Heart left ventricle (tissue), 16 donors: ENCODE measurements at regions not wholly inside any gene's neighbourhood (a gene's known extent, or its start where the extent isn't known, plus 50 kb on each side); places are given as distances from the start of the nearest gene placed in this dataset.

Source experiments
- ATAC-seq, 4 donors: fragments of 200-7000 bp; cut with Tn5 transposase; one replicate each; pipeline ENCODE4 v1.9.1; 2020 to 2022; ENCODE audit warnings: moderate library complexity in 4 of 4, mild to moderate bottlenecking in 3 of 4, moderate number of reproducible peaks in 1 of 4
- DNase-seq, 5 donors: peaks; one replicate each; pipeline ENCODE4 v3.0.0-alpha.2; 2020
- H3K27ac ChIP-seq, 12 donors: fragments of 200-600 bp; sonication (generic) in 4 of 12; one replicate each; pipeline versions ENCODE4 v1.5.0 to v1.8.0; 2016 to 2022; ENCODE audit warnings: mild to moderate bottlenecking in 2 of 12
- H3K27me3 ChIP-seq, 9 donors: fragments of 200-600 bp; sonication (generic) in 2 of 9; one replicate each; pipeline versions ENCODE4 v1.5.1 to v1.8.0; 2016 to 2022; ENCODE audit warnings: mild to moderate bottlenecking in 3 of 9
- H3K36me3 ChIP-seq, 9 donors: fragments of 200-600 bp; sonication (generic) in 2 of 9; one replicate each; pipeline versions ENCODE4 v1.5.0 to v1.8.0; 2018 to 2022; ENCODE audit warnings: mild to moderate bottlenecking in 2 of 9
- H3K4me1 ChIP-seq, 12 donors: fragments of 200-600 bp; sonication (generic) in 4 of 12; one replicate each; pipeline versions ENCODE4 v1.5.0 to v1.8.0; 2016 to 2022; ENCODE audit warnings: mild to moderate bottlenecking in 3 of 12
- H3K4me3 ChIP-seq, 12 donors: fragments of 200-600 bp; sonication (generic) in 4 of 12; one replicate each; pipeline versions ENCODE4 v1.5.0 to v1.8.0; 2017 to 2022; ENCODE audit warnings: mild to moderate bottlenecking in 9 of 12, moderate library complexity in 4 of 12
- H3K9me3 ChIP-seq, 12 donors: fragments of 200-600 bp; sonication (generic) in 4 of 12; one replicate each; pipeline versions ENCODE4 v1.5.0 to v1.8.0; 2016 to 2022; ENCODE audit warnings: mild to moderate bottlenecking in 1 of 12
- POLR2A ChIP-seq, 2 donors: fragments of 450-650 bp; IDR thresholded peaks; one replicate each; pipeline ENCODE4 v1.6.1; 2017; ENCODE audit warnings: antibody characterized with exemption in 2 of 2, mild to moderate bottlenecking in 2 of 2, moderate library complexity in 2 of 2
- WGBS, 4 donors: extraction: QIAGEN DNeasy Blood & Tissue Kit in 2 of 4; methylation state at CpG; one replicate each; pipeline versions ENCODE4 v1.1.5 to v1.1.7; 2013 to 2018; 5-methylcytosine and 5-hydroxymethylcytosine counted together
- intact Hi-C, 10 donors: fragments of 100-400 bp; cut with DNase I; formaldehyde crosslinking; loops; one replicate each; pipeline versions ENCODE4 v1.11.1 to v1.14.2; 2022
- TF ChIP-seq, protein P1 (sequence below), 12 donors: fragments of 200-600 bp; sonication (generic) in 4 of 12; IDR thresholded peaks; one replicate each; pipeline versions ENCODE4 v1.5.0 to v1.8.0; 2018 to 2022; ENCODE audit warnings: antibody characterized with exemption in 12 of 12, mild to moderate bottlenecking in 5 of 12
- donor health status: ischemic (EF 13 %, LVEDD 7.1; RV severe dilation, severe dysfunction).
- donor health status: healthy with polysubstance abuse.
- donor health status: DM: no; HTN: yes; CAD: no.
- donor health status: DM: no; HTN: no; CAD: no.
- donor health status: ischemic (EF 25% LVEDD 6.9; RV normal size, moderate dysfunction).
- donor health status: ischemic (EF 25% LVEDD 5.7; RV mildly dilated, moderate dysfunction).
- donor health status: healthy.
- donor health status: DM: yes; HTN: yes; CAD: no.
- donor health status: ischemic (EF 35%, LVEDD 5.7; RV mildly dilated, moderate dysfunction).
- donor health status: nonischemic (EF 11% LVEDD 7.7; RV severe dilation, severe dysfunction).
- donor health status: DM: yes; HTN: yes; CAD: no.
- donor health status: PGD.
- donor health status: ischemic (EF 29% LVEDD 5.4; RV normal size, mild dysfunction).
- donor health status: nonischemic (EF 23%, LVEDD 6.1; RV moderate dilation, normal function).

DNA sequence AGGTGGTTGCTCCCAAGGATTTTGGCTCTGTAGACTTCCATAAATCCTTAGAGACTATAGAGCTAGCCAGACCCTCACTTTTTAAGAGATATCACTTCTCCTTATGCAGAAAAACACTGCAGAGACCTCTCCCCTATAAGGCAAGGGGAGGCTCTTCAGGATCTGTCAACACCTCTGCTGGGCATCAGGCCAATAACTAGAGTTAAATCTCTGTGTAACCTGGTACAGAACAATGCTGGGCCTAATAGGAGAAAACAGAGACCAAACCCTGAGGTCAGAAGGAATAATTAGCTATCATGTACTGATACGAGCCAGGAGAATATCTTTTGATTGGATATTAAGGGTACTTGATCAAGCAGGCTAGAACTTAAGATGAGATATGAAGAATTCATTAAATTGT is 358.5 kb downstream of the TBC1D4 start:
- TF ChIP-seq, protein P1, sequence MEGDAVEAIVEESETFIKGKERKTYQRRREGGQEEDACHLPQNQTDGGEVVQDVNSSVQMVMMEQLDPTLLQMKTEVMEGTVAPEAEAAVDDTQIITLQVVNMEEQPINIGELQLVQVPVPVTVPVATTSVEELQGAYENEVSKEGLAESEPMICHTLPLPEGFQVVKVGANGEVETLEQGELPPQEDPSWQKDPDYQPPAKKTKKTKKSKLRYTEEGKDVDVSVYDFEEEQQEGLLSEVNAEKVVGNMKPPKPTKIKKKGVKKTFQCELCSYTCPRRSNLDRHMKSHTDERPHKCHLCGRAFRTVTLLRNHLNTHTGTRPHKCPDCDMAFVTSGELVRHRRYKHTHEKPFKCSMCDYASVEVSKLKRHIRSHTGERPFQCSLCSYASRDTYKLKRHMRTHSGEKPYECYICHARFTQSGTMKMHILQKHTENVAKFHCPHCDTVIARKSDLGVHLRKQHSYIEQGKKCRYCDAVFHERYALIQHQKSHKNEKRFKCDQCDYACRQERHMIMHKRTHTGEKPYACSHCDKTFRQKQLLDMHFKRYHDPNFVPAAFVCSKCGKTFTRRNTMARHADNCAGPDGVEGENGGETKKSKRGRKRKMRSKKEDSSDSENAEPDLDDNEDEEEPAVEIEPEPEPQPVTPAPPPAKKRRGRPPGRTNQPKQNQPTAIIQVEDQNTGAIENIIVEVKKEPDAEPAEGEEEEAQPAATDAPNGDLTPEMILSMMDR (IDR thresholded peaks at IDR 0.05): no peak
- TF ChIP-seq POLR2A (IDR thresholded peaks at IDR 0.05): no peak

DNA sequence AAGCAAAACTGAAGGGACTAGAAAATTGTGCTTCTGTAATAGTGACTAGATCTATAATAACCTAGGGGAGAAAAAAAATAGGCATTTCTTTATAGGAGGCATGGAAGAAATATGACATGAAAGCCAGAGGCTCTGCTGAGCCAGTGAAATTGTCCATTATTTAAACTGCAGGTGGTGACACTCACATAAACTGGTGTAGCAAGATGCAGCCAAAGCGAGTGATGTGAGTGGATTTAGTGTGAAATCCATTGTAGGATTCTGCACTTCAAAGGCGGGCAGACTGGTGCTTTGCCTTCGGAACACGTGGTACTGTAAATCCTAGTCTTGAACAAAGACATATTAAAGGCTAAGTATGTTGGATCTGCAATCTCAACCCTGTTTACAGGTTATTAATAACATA is 361.9 kb downstream of the TBC1D4 start:
- TF ChIP-seq, protein P1 (IDR thresholded peaks at IDR 0.05): no peak
- TF ChIP-seq POLR2A (IDR thresholded peaks at IDR 0.05): no peak
- Histone ChIP-seq H3K36me3 (no peaks in the 10 kb centered on the region), H3K4me3 (no peak overlapping the region), H3K9me3 (peaks cover 0 to 3% (median 0%) of the 10 kb centered on the region in 12 donors), H3K27me3 (no peaks in the 10 kb centered on the region), H3K27ac (no peak overlapping the region), H3K4me1 (no peaks in the 10 kb centered on the region)
- ATAC-seq (no peak), DNase-seq (no peak)
- intact Hi-C loops: no loop called here
- WGBS, 4 donors: 79 to 85% (median 82%) methylated on average over 4 of the region's 4 CpGs

More for the DNA sequence above, 358.5 kb downstream of the TBC1D4 start:
- no peaks in the 10 kb centered on the region for H3K36me3 ChIP-seq
- no peak overlapping the region for H3K27ac ChIP-seq
- H3K4me1 ChIP-seq: no peaks in the 10 kb centered on the region
- intact Hi-C loops: no loop called here
- DNase-seq: no peak
- no peaks in the 10 kb centered on the region for H3K27me3 ChIP-seq
- 49 to 83% (median 52%) methylated on average over 1 of the region's 1 CpG for WGBS, 4 donors
- H3K9me3 ChIP-seq: peaks cover 0 to 3% (median 0%) of the 10 kb centered on the region in 12 donors
- no peak overlapping the region for H3K4me3 ChIP-seq
- ATAC-seq: peak in 3 of 4 donors; percentile 37 to 51 (median 51)

DNA sequence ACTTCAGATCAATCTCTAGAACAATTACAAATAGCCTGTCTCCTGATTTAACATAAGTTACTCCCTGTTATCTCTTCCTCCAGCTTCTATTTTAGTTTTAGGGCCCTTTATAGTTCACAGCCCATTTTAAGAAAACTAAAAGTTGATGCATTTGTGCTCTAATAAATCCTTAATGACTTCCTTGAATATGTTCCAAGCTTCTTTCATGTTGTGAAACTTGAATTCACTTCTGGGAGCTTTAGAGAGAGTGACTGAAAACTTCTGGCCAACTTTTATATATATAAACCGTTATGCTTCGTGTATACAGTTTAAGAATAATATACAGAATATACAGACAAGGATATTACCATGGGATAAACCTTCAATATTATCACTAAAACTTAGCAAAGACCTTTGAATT is 366.8 kb downstream of the TBC1D4 start:
- WGBS, 4 donors: 66 to 81% (median 70%) methylated on average over 2 of the region's 2 CpGs
- intact Hi-C loops: no loop called here
- Histone ChIP-seq H3K4me1 (no peaks in the 10 kb centered on the region), H3K36me3 (no peaks in the 10 kb centered on the region), H3K9me3 (peaks cover 0 to 20% (median 0%) of the 10 kb centered on the region in 12 donors), H3K27ac (no peak overlapping the region), H3K4me3 (no peak overlapping the region), H3K27me3 (no peaks in the 10 kb centered on the region)
- TF ChIP-seq, protein P1 (IDR thresholded peaks at IDR 0.05): no peak
- no peak for TF ChIP-seq POLR2A (IDR thresholded peaks at IDR 0.05)
- DNase-seq (no peak), ATAC-seq (no peak)

DNA sequence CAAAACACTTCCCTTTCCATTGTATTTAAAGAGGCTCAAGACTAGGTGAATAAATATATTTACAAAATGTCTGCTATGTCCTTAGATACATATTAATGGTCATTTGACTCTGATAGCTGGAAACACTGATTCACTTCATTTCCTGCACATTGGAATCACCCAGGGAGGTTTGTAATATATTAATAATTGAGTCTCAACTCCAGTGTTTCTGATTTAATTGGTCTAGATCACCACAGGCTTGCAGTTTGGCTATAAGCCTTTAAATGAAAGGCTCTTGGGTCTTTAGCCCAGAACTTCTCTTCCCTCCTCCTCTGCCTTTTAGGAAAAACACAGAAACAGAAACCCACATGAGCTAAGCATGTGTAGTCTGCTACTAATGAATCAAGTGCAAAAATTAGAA is 378.0 kb downstream of the TBC1D4 start:
- Histone ChIP-seq H3K4me3 (no peak overlapping the region), H3K4me1 (peaks cover 0 to 5% (median 0%) of the 10 kb centered on the region in 12 donors), H3K9me3 (peaks cover 0 to 12% (median 0%) of the 10 kb centered on the region in 12 donors), H3K36me3 (no peaks in the 10 kb centered on the region), H3K27me3 (no peaks in the 10 kb centered on the region), H3K27ac (no peak overlapping the region)
- no peak for ATAC-seq
- intact Hi-C loops: loop anchor here in 1 of 10 donors (10.0 kb wide), 1 partner anchor 519 kb away; no protein-coding TSS in a partner anchor
- TF ChIP-seq POLR2A (IDR thresholded peaks at IDR 0.05): no peak
- TF ChIP-seq, protein P1 (IDR thresholded peaks at IDR 0.05): no peak
- no peak for DNase-seq
